HEK293 (cell line): ENCODE measurements at regions not wholly inside any gene's neighbourhood (a gene's known extent, or its start where the extent isn't known, plus 50 kb on each side); places are given as distances from the start of the nearest gene placed in this dataset.

Experiments used
- CTCF ChIA-PET: fragments of 350-600 bp; formaldehyde crosslinking; extraction: SDS; loops from one replicate; lab custom pipeline; 2021; ENCODE audit warnings: antibody characterized with exemption; lab: Yijun Ruan, JAX
- POLR2A ChIA-PET: fragments of 300-600 bp; formaldehyde crosslinking; extraction: SDS; loops from one replicate; lab custom pipeline; 2020; ENCODE audit warnings: antibody characterized with exemption, inconsistent platforms; lab: Yijun Ruan, JAX
- H3K27ac ChIP-seq: fragments of 200-500 bp; sonication (Bioruptor generic); 2 replicates; pipeline ENCODE4 v1.5.1; 2014; ENCODE audit warnings: low read depth, low read length, control low read depth, inconsistent platforms; ENCODE audit errors: extremely low read depth
- H3K36me3 ChIP-seq, 2 experiments: fragments of 200-500 bp in 1 of 2; sonication (Bioruptor generic) in 1 of 2; 1 replicate in 1 of 2; 2 replicates in 1 of 2; pipeline ENCODE4 v1.5.1; 2014 to 2017; ENCODE audit warnings: inconsistent platforms in 2 of 2, low read length in 2 of 2; ENCODE audit not compliant: control insufficient read depth in 2 of 2, insufficient read depth in 1 of 2
- H3K4me1 ChIP-seq: fragments of 200-500 bp; sonication (Bioruptor generic); 2 replicates; pipeline ENCODE4 v1.5.1; 2014; ENCODE audit warnings: mild to moderate bottlenecking, low read length, inconsistent platforms; ENCODE audit not compliant: control insufficient read depth, insufficient read depth
- H3K4me3 ChIP-seq: 2 replicates; pipeline ENCODE4 v1.5.1; 2011; ENCODE audit warnings: low read depth, mild to moderate bottlenecking, control low read depth, low read length, moderate library complexity
- H3K9me3 ChIP-seq: fragments of 200-500 bp; sonication (Bioruptor generic); 2 replicates; pipeline ENCODE4 v1.5.1; 2014; ENCODE audit warnings: low read depth, low read length, inconsistent platforms; ENCODE audit not compliant: control insufficient read depth, insufficient read depth
- ELK4 ChIP-seq: IDR thresholded peaks from 2 replicates; pipeline ENCODE4 v1.6.1; 2011; ENCODE audit warnings: mild to moderate bottlenecking, low read depth, low read length, borderline replicate concordance
- GFI1B ChIP-seq: fragments of 450-650 bp; formaldehyde crosslinking; IDR thresholded peaks from 2 replicates; pipeline ENCODE4 v1.5.1; 2016; ENCODE audit warnings: missing biosample characterization, missing genetic modification characterization
- GLI2 ChIP-seq: fragments of 450-650 bp; formaldehyde crosslinking; IDR thresholded peaks from 2 replicates; pipeline ENCODE4; 2017; ENCODE audit warnings: missing biosample characterization, missing genetic modification characterization, low read depth, borderline replicate concordance
- GLIS2 ChIP-seq: fragments of 450-650 bp; formaldehyde crosslinking; IDR thresholded peaks from 2 replicates; pipeline ENCODE4 v1.5.1; 2016; ENCODE audit warnings: missing biosample characterization, missing genetic modification characterization
- HOXA7 ChIP-seq: sonication (generic); formaldehyde crosslinking; IDR thresholded peaks from 2 replicates; pipeline ENCODE4 v1.8.1; 2022; ENCODE audit warnings: missing genetic modification reagents, borderline replicate concordance
- KLF1 ChIP-seq: fragments of 450-650 bp; formaldehyde crosslinking; IDR thresholded peaks from 2 replicates; pipeline ENCODE4 v1.5.1; 2016; ENCODE audit warnings: missing biosample characterization, missing genetic modification characterization
- KLF16 ChIP-seq: fragments of 450-650 bp; formaldehyde crosslinking; IDR thresholded peaks from 2 replicates; pipeline ENCODE4 v1.5.1; 2017; ENCODE audit warnings: missing biosample characterization, missing genetic modification characterization
- KLF7 ChIP-seq: fragments of 450-650 bp; formaldehyde crosslinking; IDR thresholded peaks from 2 replicates; pipeline ENCODE4 v1.5.1; 2016; ENCODE audit warnings: missing biosample characterization, missing genetic modification characterization, borderline replicate concordance
- MEIS1 ChIP-seq: sonication (generic); formaldehyde crosslinking; IDR thresholded peaks from 2 replicates; pipeline ENCODE4 v1.8.1; 2022; ENCODE audit warnings: missing genetic modification reagents, mild to moderate bottlenecking, borderline replicate concordance
- MZF1 ChIP-seq: fragments of 450-650 bp; formaldehyde crosslinking; IDR thresholded peaks from 2 replicates; pipeline ENCODE4 v1.5.1; 2017; ENCODE audit warnings: missing biosample characterization, missing genetic modification characterization, borderline replicate concordance
- PRDM4 ChIP-seq: fragments of 450-650 bp; formaldehyde crosslinking; IDR thresholded peaks from 2 replicates; pipeline ENCODE4 v1.5.1; 2017; ENCODE audit warnings: missing biosample characterization, missing genetic modification characterization
- TRIM28 ChIP-seq: IDR thresholded peaks from 2 replicates; pipeline ENCODE4 v1.6.1; 2011; ENCODE audit warnings: low read length, control low read depth, borderline replicate concordance
- ZBTB21 ChIP-seq: fragments of 450-650 bp; formaldehyde crosslinking; IDR thresholded peaks from 2 replicates; pipeline ENCODE4 v1.5.1; 2017; ENCODE audit warnings: missing biosample characterization, missing genetic modification characterization
- ZFP37 ChIP-seq: fragments of 450-650 bp; formaldehyde crosslinking; IDR thresholded peaks from 2 replicates; pipeline ENCODE4 v1.5.1; 2016; ENCODE audit warnings: missing biosample characterization, missing genetic modification characterization
- ZIC2 ChIP-seq: fragments of 450-650 bp; formaldehyde crosslinking; IDR thresholded peaks from 2 replicates; pipeline ENCODE4 v1.5.1; 2016; ENCODE audit warnings: missing biosample characterization, missing genetic modification characterization
- ZNF114 ChIP-seq: fragments of 450-650 bp; formaldehyde crosslinking; IDR thresholded peaks from 2 replicates; pipeline ENCODE4 v1.5.0; 2017; ENCODE audit warnings: missing biosample characterization, missing genetic modification characterization
- ZNF140 ChIP-seq: fragments of 450-650 bp; formaldehyde crosslinking; IDR thresholded peaks from 2 replicates; pipeline ENCODE4 v1.5.1; 2016; ENCODE audit warnings: missing biosample characterization, missing genetic modification characterization
- ZNF274 ChIP-seq, 2 experiments: fragments of 200-500 bp in 1 of 2; fragments of 450-650 bp in 1 of 2; sonication (Bioruptor generic) in 1 of 2; formaldehyde crosslinking in 1 of 2; IDR thresholded peaks; 2 replicates each; pipeline versions ENCODE4 v1.5.1 to v1.6.1; 2014 to 2016; ENCODE audit warnings: borderline replicate concordance in 1 of 2, inconsistent platforms in 1 of 2, low read length in 1 of 2, missing biosample characterization in 1 of 2, missing genetic modification characterization in 1 of 2
- ZNF280C ChIP-seq: fragments of 450-650 bp; formaldehyde crosslinking; IDR thresholded peaks from 2 replicates; pipeline ENCODE4 v1.5.1; 2016; ENCODE audit warnings: missing biosample characterization, missing genetic modification characterization
- ZNF324 ChIP-seq: fragments of 450-650 bp; formaldehyde crosslinking; IDR thresholded peaks from 2 replicates; pipeline ENCODE4 v1.5.1; 2016; ENCODE audit warnings: missing biosample characterization, missing genetic modification characterization
- ZNF350 ChIP-seq: fragments of 450-650 bp; formaldehyde crosslinking; IDR thresholded peaks from 2 replicates; pipeline ENCODE4 v1.5.0; 2017; ENCODE audit warnings: missing biosample characterization, mild to moderate bottlenecking, missing genetic modification characterization
- ZNF366 ChIP-seq: fragments of 450-650 bp; formaldehyde crosslinking; conservative IDR thresholded peaks from 2 replicates; pipeline ENCODE4 v1.5.1; 2016; ENCODE audit warnings: missing biosample characterization, missing genetic modification characterization
- ZNF514 ChIP-seq: fragments of 450-650 bp; formaldehyde crosslinking; IDR thresholded peaks from 2 replicates; pipeline ENCODE4 v1.5.1; 2016; ENCODE audit warnings: missing biosample characterization, missing genetic modification characterization
- ZNF561 ChIP-seq: fragments of 450-650 bp; IDR thresholded peaks from 2 replicates; pipeline ENCODE4 v1.5.1; 2018; ENCODE audit warnings: missing biosample characterization, missing genetic modification characterization, borderline replicate concordance
- ZNF596 ChIP-seq: fragments of 450-650 bp; IDR thresholded peaks from 2 replicates; pipeline ENCODE4 v1.5.0; 2018; ENCODE audit warnings: missing biosample characterization, mild to moderate bottlenecking, missing genetic modification characterization, moderate library complexity
- ZNF654 ChIP-seq: fragments of 450-650 bp; formaldehyde crosslinking; IDR thresholded peaks from 2 replicates; pipeline ENCODE4 v1.5.1; 2016; ENCODE audit warnings: low read depth, missing biosample characterization, missing genetic modification characterization
- ZNF658 ChIP-seq: fragments of 450-650 bp; formaldehyde crosslinking; IDR thresholded peaks from 2 replicates; pipeline ENCODE4; 2016; ENCODE audit warnings: missing biosample characterization, missing genetic modification characterization
- ZNF785 ChIP-seq: fragments of 450-650 bp; formaldehyde crosslinking; IDR thresholded peaks from 2 replicates; pipeline ENCODE4 v1.5.1; 2016; ENCODE audit warnings: missing biosample characterization, missing genetic modification characterization
- ZSCAN23 ChIP-seq: fragments of 450-650 bp; formaldehyde crosslinking; IDR thresholded peaks from 2 replicates; pipeline ENCODE4 v1.5.1; 2016; ENCODE audit warnings: missing biosample characterization, missing genetic modification characterization

- TF ChIP-seq PRDM4 (no peak), MEIS1 (CRISPR knock-in tag) (no peak), ZNF274 (IDR thresholded peaks at IDR 0.05; ENCODE audit: low read length) (no peak), ZNF274 (tag by site-specific recombination; IDR thresholded peaks at IDR 0.05; ENCODE audit: borderline replicate concordance) (no peak), TRIM28 (no peak)
Measured at GRCh38 chrX:145553702-145554101, 263.9 kb upstream of the SLITRK2 start (continued).

GRCh38 chrX:145563159-145563558, 254.5 kb upstream of the SLITRK2 start:
- H3K9me3 ChIP-seq = no peaks in the 10 kb centered on the region
- no peaks in the 10 kb centered on the region for H3K4me1 ChIP-seq
- no peak overlapping the region for H3K4me3 ChIP-seq
- no peak overlapping the region for H3K27ac ChIP-seq
- H3K36me3 ChIP-seq = no peaks in the 10 kb centered on the region
- ChIA-PET POLR2A (no interaction called here), CTCF (no interaction called here)
- TF ChIP-seq KLF1 (no peak), ZBTB21 (tag by site-specific recombination) (no peak), ZNF654 (no peak), ZNF514 (tag by site-specific recombination) (no peak), ELK4 (no peak), ZNF366 (tag by site-specific recombination) (no peak), ZNF785 (tag by site-specific recombination) (no peak), MZF1 (tag by site-specific recombination) (no peak), KLF7 (tag by site-specific recombination) (no peak), ZNF114 (tag by site-specific recombination) (no peak), ZNF350 (tag by site-specific recombination) (no peak), KLF16 (no peak), GLI2 (tag by site-specific recombination) (no peak), ZNF561 (tag by site-specific recombination) (no peak)

DNA sequence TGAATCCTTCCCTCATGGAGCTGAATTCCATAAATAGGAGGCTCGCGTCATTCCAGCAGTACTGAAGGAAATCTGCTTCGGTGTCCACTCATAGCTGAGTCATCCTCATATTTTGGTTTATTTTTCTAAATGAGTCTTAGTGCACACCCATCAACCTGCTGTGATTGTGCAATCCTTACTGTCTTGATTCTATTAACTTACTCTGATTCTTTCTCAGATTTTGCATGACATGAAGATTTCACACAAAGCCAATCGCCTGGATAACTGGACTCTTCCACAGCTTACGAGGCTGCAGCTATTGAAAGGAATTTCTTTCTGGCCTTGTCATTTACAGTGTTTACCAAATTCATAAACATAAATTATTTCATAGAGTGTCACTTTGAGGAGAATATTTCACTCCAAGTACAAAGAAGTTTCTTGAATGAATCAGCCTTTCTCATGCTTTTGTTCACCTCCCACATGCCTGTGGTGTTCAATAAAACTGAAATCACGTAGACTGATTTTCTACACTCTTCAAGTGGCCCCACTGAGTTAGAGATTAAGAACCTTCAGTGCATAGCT, 207.6 kb upstream of the SLITRK2 start:
- Histone ChIP-seq H3K9me3 (no peaks in the 10 kb centered on the region), H3K4me1 (no peaks in the 10 kb centered on the region), H3K36me3 (no peaks in the 10 kb centered on the region), H3K4me3 (no peak overlapping the region), H3K27ac (no peak overlapping the region)
- ChIA-PET CTCF (no interaction called here), POLR2A (no interaction called here)
- TF ChIP-seq ZIC2 (tag by site-specific recombination) = no peak
- no peak for TF ChIP-seq ZSCAN23 (tag by site-specific recombination)
- no peak for TF ChIP-seq ELK4
- TF ChIP-seq ZFP37 (tag by site-specific recombination) = no peak
- TF ChIP-seq ZNF140 (tag by site-specific recombination) = no peak
- TF ChIP-seq ZNF324 (tag by site-specific recombination) = no peak
- TF ChIP-seq GFI1B = no peak
- TF ChIP-seq ZNF658 (tag by site-specific recombination) = no peak
- no peak for TF ChIP-seq HOXA7 (CRISPR knock-in tag)
- TF ChIP-seq ZNF280C = no peak
- no peak for TF ChIP-seq GLIS2 (tag by site-specific recombination)
- TF ChIP-seq ZNF596 (tag by site-specific recombination) = no peak
